DMS153 (cell line): ENCODE measurements at regions not wholly inside any gene's neighbourhood (a gene's known extent, or its start where the extent isn't known, plus 50 kb on each side); places are given as distances from the start of the nearest gene placed in this dataset.
A peak's percentile ranks its signal among the peaks of the same experiment; 100 is the strongest.

ENCODE experiments used
- DNase-seq: peaks from one replicate; lab custom pipeline; 2025; lab: John Stamatoyannopoulos, UW

DNA sequence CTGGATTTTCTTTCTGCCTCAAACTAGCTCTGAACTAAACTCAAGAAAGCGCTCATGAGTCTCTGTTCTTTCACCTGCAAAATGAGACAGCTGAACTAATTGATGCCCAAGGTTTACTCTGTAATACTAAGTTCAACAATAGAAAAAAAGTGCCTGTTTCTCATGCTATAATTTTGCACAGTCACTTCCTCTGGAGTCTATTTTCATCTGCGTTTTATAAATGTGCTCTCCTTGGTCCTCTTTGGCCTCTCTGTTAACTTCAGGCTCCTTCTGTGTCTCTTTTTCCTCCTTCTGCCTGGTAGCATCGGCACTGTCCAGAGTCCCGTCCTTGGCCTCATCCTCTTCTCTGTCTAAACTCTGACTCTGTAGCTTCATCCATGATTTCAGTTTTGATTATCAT lies 311.9 kb upstream of the TLE4 start:
- no peak for DNase-seq

DNA sequence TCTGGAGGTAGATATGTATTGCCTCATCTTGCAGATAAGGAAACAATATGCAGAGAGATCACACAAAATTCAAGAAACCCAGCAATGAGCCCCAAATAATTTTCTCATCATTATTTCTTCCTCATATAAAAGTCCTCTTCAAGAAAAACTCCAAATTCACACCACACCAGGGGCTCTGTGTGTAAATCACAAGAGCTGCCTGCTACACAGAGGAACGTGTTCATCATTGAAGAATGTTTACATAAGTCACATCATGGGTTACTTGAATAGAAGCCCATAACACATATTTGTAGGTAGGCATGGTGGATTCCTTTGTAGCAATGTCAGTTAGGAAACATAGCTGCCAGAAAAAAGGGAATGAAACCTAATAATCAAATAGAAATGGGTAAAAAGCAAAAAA lies 308.1 kb upstream of the TLE4 start:
- DNase-seq = no peak

DNA sequence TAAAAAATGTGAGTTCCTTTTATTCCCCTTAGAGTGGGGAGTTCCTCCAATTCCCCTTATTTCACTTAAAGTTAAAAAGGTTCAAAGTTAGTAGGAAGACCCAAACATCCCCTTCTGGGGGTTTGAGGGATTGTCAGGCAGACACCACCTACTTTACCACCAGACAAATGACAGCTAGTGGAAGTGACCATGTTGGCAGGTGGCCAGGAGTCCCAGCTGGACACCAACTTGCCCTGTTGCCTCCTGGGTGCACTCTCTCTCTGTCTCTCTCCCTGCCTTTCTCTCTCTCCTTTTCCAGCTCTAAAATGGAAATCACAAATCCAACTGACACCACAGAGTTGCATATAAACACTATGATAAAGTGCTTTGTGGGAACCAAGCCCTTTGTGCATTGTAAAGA lies 307.7 kb upstream of the TLE4 start:
- DNase-seq = no peak

DNA sequence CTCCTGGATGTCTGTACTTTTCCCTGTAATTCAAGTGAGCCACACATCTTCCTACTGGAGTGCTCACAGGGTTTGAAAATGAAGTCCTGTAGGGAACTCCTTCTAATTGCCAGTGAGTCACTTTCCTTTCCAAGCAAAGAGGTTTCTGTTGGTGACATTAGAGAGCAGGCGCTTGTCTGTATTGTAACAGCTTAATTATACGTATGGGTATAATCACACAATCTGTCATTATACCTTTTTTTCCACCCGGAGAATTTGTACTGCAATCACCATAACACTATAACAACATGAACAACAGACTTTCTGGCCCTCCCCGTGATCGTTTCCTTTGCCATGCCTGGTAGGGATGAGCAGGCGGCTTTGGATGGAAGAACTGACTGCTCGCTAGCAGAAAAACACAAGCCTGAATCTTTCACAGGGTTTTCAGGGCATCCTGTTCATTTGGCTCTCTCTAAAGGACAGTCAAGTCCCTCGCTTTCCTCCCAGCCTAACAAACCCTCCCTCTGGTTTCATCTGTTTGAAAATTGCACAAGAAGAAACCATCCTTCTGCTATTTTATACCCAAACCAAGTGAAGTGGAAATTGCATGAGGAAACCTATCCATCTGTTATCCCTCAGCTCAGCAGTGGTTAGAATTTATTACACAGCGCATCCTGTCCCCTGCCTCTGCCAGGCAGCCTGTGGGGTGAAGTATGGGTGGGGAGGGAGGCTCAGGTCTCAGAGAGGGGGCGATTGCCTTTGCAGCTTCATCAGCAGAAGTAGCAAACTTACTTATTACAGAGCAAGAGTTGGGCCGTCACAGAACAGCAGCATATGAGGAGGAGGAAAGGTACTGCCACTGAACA lies 307.0 kb upstream of the TLE4 start:
- DNase-seq = no peak

DNA sequence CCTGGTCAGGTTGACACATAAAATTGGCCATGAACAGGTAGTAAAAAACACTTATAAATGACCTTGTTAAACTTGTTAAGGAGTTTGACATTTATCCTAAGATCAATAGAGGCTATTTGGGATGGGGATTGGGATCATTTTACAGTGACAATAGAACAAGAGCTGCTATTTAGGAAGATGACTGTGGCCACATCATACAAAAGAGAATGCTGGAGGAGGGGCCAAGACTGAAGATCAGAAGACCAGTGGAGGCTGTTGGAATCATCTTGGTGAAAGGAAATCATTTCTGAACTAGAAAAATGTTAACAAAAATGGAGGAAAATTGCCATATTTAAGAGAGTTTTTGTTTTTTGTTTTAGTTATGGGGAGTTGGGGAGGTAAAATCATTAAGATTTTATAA lies 304.8 kb upstream of the TLE4 start:
- no peak for DNase-seq

DNA sequence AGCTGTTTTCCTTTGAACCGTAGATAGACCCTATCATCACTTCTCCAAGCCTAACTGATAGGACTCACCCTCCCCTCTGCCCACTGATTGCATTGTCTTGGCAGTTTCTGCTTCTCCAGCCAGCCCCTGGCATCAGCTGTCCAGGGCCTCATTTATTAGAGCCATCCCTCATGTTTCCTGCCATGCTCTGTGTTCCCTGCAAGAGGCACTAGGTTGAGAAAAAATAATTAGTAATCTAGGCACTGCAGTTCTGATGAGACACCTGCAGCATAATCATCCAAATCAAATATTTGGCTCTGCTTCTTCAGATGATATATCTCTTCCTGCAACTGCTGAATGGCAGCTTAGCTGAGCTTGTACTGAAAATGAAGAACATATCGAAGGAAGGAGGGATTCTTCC lies 303.0 kb upstream of the TLE4 start:
- no peak for DNase-seq

DNA sequence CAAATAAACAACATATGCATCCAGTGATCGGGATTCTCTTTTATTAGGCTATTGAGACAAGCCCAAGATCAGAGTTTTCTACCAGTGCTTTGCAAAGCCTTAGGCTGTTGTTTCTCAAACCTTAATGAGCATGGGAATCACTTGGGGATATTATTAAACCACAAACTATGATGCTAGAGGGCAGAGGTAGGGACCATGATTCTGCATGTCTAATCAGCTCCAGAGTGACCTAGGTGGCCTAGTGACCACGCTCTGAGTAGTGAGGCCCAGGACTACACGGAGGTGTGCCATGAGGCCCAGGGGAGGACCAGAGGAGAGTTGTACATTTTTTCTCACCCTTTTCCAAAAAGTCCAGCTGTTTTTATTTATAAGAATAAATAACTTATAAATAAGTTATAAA lies 298.5 kb upstream of the TLE4 start:
- no peak for DNase-seq

DNA sequence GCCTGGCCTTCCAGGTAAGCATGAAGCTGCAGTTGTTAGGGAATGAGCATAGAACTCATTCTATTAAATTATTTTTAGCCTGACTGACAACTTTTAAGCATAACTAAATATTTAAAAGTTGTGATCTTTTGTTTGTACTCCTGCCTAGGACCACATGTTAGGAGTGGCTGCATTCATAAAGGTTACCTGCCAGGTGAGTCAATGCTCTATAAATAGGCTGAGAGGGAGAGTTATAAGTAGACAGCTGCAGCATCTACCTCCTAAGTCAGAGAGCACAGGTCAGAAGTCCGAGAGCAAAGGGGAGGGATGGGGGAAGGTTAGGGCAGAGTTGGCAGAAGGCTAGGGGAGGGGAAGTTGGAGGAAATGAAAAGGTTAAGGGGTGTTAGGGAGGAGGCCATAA lies 292.4 kb upstream of the TLE4 start:
- peak; percentile 53 for DNase-seq

DNA sequence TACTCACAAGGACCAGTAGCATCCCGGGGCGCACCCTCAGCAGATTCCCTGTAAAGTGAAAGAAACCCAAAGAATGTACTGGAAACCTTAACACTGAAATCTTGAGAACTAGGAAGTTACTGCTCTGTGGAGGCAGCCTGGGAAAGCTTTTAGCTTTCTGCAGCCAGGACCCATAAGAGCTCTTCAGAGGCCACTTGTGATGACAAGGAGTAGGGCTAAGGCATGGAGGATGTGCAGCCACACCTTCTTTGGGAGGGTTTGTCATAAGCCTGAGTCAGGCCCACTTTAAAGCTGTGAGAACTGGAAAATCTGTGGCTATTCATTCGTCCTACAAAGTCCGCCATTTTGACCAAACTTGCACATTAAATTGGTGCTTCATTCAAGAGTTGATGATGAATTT lies 291.1 kb upstream of the TLE4 start:
- no peak for DNase-seq

DNA sequence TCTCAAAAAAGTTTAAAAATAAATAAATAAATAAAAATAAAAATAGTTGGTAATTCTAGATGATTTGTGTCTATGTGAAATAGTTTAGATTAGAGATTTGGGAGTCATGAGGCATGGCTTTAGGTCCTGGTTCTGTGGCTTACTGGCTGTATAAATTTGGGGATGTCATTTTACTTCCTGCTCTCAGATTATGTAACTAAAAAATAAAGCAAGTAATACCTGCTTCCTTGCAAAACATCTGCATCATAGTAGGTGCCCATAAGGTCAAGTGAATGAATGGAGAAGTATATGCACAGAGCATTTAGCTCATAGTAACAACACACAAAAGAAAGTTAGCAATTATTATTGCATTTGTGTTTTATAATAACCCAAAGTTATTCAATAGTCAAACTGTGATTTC lies 287.7 kb upstream of the TLE4 start:
- DNase-seq = no peak

DNA sequence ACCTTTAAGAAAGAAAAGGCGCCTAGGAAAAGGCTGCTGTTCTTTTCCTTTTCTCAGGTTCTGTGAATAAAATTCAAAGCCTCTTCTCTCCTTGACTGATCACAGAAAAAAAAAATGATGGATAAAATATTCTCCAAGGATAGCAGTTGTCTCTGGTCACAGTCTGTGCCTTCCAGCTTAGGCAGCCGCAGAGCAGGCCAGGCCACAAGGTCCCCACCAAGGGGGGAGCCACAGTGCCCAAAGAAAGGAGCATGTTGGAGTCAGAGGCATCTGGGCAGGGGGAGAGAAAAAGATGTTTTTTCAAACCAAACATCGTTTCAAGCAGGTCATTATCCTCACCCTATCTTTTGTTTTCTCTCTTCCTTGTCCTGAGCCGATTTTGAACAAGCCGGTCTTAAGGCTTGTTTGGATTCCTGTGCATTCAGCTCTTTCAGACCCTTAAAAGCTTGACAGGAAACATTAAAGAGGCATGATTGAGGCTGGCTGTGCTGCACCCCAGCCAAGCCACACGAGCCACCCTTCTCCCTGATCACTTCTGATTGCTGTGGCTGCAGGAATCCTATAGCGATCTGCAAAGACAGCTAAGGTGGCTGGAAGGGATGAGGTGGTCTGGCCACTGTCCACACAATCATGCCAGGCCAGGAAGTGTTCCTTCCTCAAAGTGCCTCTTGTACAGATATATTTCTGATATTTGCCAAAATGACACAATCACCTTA lies 284.6 kb upstream of the TLE4 start:
- DNase-seq = no peak

DNA sequence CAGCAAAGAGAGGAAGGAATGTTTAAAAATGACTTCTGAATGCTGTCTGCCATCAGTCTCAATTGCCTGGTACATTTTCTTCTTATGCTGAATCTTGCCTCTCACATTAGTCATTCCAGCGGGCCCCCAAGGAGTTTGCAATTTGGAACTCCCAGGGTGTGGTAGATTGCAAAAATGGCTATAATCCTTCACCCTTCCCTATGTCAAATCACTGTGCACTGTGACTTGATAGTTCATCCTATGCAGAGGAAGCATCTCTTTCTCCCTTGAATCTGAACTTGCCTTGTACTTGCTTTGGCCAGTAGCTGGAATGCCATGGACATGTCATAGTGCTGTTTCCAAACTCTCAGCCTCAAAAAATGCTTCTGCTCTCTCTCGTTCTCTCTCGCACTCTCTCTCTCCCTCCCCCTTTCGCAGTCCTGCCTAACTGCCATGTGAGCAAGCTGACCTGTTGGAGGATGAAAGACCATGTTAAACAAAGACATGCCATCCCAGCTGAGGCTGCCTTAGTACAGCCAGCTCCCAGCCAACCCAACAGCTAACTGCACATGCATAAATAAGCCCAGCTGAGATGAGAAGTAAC lies 284.0 kb upstream of the TLE4 start:
- DNase-seq = no peak

DNA sequence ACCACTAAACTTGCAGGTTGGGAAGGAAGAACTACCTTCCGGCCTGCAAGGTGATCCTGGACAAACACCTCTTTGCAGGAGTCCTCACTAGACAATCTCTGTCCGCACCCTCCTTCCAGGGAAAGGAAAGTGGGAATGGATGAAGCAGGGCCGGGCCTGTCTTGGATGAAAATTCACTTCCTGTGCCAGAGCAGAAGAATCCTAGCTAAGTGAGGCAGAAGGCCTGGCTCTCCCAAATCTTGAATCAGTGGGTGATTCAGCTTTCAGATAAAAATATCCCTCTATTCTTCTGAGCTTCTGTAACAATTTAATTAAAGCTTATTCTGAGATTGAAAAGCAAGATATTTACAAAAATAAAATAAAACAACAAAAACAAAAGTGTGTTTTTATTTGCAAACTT lies 281.9 kb upstream of the TLE4 start:
- no peak for DNase-seq

DNA sequence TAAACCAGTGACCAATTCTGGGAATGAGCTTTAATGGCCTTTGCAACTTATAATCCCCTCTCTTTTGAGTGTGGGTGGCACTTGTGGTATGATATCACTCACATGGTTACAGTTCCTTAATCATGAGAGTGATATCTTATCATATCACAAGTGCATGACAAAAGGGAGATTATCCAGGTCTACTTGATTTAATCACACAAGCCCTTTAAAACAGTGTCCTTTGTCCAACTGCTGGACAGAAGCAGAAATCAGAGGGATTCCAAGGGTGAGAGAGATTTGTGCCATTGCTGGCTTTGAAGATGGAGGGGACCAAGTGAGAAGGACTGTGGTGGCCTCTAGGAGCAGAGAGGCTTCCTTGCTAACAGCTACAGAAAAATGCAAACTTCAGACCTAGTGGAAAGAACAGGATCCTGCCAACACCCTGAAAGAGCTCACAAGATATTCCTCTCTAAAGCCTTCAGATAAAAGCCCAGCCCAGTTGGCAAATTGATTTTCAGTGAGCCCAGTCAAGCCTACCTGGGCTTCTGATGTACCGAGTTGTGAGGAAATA lies 279.0 kb upstream of the TLE4 start:
- no peak for DNase-seq

DNA sequence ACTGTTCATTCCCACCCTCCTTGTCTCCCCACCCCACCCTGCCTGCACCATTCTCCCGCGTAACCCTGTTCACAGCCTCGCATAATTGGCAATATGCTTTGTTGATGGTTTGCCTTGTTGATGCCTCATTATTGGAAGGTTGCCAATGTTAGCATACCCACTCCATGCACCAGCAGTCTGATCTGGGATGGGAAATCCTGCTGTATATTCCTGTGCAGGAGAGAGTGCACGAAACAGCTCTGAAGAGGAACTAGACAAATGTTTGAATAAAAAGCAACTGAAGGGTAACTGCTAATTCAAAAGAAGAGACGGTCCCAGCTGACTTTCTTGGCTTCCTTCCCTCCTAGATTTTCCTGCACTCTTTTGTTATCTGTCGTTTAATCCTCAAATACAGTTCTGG lies 271.7 kb upstream of the TLE4 start:
- DNase-seq = peak; percentile 94

DNA sequence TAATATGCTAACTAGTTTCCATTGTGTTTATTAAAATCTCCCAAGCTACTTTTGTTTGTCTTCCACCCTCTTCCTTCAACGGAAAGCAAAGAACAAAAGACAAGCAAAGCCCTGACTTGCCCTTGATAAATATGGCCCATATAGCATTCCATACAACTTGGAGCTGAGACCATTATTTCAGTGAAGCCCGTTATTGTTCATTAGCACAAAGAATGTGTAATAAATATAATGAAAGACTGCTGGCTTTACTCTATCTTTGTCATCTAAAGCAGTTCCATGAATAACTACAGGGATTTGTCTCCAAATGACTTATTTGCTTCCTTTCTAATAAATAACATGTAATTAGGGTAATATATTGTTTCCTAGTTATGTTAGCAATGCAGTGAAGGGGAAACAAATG lies 270.7 kb upstream of the TLE4 start:
- no peak for DNase-seq

DNA sequence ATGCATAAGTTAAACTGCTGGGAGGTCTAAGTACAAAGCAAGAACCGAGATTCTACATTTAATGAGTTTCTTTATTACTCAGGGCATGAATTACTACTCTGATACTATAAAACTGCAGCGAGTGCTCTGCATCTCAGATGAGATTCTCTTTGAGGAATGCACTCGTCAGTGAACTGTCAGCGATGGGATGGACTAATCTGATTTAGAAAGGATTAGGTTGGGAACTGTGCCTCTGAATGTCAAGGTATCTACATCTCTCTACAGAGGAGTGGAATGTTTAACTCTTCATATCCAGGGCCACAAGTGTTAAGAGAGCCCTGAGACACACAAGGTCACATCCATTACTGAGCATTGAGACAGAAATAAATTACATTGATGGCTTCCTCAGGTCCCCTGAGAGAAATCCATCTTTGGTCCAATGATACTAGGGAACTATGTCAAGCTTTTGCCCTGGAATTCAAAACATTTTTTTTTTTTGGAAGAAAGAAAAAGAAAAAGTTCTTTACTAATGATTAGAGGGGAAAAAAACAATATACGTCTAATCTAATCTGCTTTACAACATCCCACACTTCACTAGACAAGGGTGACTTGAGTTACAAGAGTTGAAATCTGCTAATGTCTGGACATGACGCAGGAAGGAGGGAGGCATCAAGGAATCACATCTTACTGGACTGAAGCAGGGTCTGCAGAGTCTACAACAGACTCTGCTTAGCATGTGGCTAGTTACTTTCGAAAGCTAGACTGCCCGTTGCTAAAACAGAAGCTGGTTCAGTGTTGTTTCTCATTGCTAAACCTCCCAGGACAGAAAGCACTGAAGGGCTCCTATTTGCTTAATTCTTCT lies 270.0 kb upstream of the TLE4 start:
- no peak for DNase-seq

DNA sequence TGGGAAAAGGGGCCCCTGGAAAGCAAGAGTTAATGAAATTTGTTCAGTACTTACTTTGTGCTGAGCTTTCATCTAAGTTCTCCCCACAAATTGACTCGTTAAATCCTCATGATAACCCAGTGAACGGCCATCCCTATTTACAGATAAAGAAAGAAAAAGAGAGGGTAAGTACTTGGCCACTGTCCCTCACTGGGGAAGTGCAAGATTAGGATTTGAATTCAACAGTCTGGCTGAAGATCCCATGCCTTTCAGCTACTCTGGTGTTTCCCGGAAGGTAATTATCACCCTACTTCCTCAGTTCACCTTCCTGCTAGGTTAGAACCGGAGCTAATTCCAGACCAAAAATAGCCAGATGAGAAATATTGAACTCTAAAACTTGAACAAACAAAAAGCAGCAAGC lies 269.2 kb upstream of the TLE4 start:
- no peak for DNase-seq

DNA sequence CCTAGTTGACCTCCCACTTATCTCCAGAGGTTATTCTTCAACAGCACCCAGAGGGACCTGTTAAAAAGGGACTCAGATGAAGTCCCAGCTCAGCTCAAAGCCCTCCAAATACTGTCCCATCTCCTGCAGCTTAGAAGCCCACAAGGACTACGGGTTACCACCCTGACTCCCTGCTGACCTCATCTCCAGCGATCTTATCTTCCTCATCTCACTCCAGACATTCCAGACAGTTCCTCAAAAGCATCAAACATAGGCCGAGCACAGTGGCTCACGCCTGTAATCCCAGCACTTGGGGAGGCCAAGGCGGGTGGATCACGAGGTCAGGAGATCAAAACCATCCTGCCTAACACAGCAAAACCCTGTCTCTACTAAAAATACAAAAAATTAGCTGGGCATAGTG lies 263.8 kb upstream of the TLE4 start:
- no peak for DNase-seq

DNA sequence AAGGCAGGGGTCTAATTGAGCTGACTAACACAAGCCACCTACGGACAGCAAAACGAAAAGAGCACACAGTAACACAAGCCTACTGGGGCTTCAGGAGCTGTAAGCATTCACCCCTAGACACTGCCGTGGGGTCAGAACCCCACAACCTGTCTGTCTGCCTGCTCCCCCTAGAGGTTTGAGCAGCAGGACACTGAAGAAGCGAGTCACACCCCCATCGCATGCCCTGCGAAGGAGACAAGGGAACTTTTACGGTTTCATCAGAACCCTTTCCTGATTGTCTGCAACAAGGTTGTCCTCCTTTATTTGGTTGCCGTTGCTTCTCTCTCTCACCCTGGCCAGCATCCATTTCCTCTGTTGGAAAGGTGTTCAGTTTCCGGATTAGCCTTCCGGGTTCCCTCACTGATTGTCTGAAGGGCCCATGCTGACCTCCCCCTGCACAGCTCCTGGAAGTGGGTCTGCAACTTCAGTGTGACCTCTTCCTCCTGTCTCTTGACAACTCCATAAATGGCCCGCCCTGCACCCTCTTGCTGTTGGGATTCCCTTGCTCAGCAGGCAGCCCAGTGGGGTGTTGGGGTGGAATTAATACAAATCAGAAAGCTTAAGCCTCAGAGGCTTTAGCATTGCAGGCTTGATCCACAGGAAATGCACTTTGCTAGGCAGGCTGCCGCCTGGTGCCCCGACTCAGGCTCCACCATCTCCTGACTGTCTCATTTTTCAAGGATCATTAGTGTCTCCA lies 258.9 kb upstream of the TLE4 start:
- no peak for DNase-seq

DNA sequence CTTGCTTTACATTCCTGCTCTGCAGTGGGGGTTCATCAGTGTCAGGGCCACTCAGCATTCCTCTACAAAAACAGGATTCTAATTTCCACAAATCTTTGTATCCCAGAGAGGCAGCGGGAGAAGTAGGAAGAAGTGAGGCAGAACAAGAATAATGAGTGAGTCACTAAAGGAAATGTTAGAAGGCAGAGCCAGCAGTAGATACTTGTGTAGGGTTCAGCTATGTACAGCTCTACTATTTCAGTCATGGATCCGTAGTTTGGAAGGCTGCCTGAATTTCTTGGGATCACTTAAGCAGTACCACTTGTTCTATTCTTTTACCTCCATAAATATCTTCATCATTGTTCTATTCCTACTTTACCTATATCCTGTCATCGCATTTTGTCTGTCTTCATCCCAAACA lies 246.3 kb upstream of the TLE4 start:
- DNase-seq = no peak

DNA sequence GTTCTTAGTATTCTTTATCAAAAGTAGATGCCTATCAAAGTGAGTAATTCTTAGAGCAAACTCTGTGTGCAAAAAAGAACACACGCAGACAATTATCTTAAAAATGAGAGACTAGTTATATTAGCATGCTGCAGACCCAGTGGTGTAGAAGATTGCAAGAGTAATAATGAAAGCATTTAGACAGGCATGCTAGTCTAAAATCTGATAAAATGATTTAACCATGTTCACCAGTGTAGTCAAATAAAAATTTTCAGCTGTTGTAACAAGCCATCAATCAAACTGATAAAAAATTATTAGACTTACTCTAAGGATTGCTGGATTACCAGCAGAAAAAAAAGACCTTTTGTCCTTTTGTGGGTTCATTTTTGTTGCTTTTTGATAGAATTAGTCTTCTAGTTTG lies 241.9 kb upstream of the TLE4 start:
- no peak for DNase-seq
